ENCODE measurements at regions not wholly inside any gene's neighbourhood (a gene's known extent, or its start where the extent isn't known, plus 50 kb on each side); places are given as distances from the start of the nearest gene placed in this dataset.

DNA sequence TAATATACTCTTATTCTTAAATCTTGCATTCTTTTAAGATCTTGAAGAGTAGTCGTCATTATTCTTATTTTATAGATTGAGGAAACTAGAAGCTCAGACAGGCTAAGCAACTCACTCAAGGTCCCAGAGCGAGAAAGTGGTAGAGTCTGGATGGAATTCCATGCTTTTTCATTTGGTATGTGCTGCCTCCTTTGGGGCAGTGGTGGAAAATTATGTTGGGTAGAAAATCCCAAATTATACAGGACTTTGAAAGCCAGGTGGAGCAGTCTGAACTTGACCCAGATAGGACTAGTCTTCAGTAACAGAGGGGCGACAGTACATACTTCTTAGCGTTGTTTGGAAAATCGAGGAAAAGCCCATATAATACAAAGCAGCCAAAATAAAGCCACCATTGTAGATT, 205.6 kb downstream of the ATG4C start:
- DNase-seq: no peak

DNA sequence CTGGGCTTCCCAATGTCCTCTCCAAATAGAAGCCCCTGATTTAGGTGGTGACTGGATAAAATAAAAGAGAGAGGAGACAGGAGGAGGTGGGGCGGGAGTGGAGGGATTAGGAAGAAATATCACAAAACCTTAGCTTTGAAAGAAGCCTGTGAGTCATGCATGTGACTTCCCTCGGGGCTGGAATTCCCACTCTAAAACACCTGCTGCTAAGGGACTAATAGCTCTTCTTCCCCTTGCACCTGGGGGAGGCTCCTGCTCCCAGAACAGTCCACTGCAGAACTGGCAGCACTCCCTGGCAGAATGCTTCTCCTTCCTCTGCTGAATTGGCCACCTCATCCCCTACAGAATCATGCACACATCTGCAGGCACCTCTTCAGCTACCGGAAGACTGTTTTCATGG, 207.2 kb downstream of the ATG4C start:
- no peak for DNase-seq

DNA sequence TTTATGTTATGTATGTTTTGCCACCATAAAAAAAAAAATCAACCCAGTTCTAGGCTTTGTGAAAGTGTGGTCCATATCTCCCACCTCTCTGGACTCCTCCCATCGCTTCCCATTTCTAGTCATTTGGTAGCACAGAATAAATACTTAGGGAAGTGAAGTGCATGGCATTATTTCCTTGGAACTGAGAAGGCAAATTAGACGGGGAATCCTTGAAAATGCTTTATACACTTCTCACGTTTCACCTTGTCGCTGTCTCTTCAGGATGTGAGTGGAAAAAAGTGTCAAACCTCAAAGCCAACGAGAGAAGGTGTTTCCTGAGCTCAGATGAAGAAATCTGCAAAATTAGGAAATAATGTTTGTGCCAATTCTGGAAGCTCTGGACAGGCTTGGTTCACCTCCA, 209.9 kb downstream of the ATG4C start:
- DNase-seq: no peak

DNA sequence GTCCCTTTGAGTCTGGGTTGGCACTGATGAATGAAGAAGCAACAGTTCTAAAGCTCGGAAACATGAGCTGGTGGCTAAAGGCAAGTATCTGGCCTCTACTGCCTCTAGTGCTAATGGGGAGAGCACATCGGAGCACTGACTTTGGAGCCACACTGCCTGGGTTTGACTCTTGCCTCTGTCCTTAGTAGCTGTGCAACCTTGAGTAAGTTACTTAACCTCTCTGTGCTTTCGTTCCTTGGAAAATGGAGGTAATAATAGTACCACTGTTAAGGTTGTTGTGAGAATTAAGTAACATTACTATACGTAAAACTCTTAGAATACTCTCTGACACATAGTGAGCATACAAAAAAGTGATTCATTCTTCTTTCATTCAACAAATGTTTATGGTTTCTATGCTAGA, 211.2 kb downstream of the ATG4C start:
- no peak for DNase-seq

DNA sequence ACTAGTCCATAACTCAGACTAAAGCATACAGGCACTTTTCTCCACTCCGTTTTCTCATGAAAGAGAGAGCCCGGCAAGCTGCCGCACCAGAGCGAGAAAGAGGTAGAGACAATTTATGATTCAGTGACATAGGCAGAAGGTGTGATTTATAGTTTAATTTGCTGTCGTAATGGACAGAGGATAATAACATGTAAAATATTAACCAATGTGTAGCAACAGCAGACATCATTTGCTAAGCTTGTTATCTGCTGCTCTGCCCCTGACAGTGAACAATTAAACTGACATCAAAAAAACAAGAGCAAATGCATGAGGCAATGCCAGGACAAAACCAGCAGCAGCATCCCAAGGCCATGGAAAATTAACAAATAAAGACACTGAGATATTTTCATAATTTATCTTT, 214.0 kb downstream of the ATG4C start:
- no peak for DNase-seq

DNA sequence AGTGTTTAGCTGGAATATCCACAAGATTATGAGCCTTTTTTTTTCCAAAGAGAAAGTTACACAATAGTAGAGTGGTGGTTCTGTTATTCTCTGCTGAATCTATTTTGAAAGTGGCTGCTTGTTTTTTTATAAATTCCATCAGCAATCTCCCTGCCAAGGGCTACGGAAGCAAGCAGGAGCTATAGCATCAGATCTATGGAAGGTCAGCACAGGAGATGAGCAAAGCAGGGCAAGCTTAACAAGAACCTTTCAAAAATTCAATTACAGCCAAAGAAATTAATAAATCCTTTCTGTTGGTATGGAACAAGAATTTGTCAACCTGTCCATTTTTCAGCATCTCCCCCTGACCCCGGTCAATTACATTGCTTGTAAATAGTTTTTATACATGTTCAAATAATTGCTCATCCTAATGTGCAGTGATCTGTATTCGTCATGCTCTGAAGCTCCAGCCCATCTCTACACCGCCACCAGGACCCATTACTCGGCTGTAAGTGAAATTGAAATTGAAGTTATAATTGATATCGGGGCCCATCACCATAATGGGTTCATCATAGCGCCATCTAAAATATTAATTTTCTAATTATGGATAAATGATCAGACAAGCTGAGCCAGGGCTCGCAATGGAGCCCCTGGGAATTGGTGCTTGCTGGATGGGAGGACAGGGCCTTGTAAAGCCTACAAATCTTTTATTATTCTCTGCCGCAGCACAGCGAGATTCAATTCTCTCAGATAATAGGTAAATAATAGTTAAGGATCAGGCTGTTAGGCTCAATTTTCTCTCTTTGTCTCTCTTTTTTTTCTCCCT, 215.1 kb downstream of the ATG4C start:
- no peak for DNase-seq

DNA sequence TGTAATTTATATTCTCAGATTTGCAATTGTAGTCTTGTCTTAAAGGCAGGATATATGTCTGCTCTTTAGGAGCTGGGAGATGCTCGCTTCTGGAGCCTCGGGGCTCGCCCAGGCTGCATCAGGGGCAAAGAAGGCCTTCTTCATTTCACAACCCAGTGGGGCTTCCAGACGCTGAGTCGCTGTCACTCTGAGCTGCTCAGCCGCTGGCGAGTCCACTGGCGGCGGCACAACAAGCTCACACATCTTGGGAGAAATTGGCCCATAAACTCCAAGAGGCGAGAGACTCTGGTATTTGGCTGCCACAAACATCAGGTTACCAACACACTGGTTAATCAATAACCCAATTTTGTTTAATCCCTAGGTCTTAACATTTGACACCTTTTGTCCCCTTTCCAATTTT, 216.6 kb downstream of the ATG4C start:
- no peak for DNase-seq

DNA sequence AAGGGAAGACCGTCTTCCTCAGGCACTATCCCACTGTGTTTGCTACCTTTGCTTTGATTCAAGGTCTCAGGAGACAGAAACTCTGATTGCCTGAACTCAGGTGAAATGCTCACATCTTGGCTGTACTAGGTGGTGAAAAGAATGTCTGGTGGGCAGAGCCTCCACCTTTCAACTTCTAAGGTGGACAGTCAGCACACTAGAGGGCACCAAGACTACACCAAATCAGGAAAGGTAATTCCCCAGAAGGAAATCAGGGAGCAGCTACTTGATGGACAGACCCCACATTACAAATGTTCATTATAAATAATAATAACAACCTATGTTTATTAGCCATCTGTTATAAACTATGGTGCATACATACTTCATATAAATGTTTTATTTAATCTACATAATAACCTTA, 220.9 kb downstream of the ATG4C start:
- DNase-seq: no peak

DNA sequence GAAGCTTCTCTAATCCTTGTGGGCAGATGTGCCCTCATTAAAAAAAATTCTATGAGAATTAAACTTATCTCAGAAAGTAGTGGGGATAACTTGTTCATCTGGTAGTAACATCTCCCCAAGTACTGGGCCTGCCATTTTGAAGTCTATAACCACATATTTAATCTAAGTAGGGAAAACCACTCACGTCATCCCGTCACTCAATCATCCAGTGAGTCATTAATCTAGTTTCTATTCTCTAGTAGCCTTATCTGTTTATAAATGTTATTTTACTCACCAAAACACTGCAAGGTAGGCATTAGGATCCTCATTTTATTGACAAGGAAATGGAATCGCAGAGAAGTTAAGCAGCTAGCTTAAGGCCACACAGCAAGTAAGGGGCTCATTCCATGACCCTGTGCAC, 221.9 kb downstream of the ATG4C start:
- no peak for DNase-seq

DNA sequence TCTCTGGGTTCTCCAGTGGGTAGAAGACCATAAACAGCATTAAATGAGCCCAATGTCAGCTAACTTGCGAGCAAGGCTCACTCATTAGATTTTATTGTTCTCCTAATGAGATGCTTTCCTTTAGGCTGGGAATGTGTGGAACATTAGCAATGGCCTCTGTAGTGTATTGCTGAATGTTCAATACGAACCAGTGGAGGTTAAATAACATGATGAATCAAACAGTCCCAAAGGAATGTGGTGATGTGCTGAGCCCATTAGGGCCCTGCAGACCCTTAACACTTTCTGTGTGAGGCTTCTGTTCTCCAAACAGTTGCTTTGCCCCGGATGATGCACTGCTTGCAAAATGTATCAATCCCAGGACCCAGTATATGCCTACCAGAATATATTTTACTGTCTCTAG, 225.5 kb downstream of the ATG4C start:
- no peak for DNase-seq

DNA sequence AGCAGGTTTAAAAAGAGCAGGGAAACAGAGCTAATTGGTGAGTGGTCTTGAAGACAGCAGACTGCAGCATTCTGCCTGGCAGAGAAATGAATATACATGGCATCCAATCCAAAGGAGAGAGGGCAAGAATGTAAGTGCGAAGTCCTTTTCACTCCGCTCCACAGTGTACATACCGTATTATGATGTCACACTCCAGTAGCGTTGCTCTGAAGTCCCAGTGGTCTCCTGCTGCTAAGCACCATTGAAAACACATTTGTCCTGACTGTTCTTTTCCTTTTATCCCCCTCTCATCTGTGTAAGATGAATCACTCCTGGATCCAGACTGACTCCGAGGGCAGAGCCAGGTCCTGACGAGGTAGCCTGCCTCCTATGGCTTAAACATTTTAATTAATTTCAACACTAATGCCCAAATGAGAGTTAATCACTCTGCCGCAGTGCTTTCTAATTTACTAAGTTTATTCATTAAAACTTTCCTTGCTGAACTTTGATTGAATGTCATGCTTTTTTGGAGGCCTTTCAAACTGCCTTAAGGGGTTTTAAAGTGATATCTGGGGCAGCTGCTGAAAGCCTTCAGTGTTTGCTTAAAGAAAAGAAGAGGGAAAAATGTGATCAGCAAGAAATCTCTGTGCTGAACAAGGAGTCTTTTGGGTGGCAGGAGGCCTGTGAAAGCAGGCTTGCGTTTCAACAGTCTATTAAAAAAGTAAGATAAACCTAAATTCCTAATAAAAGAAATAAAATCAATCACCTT, 227.2 kb downstream of the ATG4C start:
- no peak for DNase-seq

DNA sequence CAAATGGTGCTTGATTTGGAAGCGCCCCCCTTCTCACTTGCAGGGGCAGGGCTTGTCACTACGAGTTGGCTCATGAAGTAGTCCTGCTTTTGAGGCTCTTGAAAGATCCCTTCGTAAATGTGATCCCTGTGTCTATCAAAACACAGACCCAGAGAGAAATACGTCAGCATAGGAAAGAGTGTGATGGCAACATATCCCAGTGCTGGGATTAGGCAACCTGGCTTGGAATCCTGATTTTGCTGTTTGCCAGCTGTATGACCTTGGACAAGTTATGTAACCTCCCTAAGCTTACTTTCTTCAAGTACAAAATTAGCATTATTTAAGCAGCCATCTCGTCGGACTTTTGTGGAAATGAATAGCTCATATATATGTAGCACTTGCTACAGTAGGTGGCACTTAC, 228.4 kb downstream of the ATG4C start:
- no peak for DNase-seq

DNA sequence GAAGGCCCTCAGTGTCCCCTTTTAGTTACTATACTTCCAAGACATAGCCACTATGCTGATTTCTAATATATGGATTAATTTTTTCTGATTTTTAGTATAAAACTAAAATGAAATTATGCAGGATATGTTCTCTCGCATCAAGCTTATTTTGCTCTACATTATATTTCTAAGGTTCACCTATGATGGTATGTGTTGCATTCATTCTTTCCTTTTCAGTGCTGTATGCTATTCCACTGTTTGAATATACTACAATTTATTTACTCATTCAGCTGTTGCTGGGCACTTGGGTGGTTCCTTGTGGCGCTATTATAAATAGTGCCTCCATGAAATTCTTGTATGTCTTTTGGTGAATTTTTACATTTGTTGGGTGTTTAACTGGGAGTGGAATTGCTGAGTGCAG, 230.3 kb downstream of the ATG4C start:
- DNase-seq: no peak

DNA sequence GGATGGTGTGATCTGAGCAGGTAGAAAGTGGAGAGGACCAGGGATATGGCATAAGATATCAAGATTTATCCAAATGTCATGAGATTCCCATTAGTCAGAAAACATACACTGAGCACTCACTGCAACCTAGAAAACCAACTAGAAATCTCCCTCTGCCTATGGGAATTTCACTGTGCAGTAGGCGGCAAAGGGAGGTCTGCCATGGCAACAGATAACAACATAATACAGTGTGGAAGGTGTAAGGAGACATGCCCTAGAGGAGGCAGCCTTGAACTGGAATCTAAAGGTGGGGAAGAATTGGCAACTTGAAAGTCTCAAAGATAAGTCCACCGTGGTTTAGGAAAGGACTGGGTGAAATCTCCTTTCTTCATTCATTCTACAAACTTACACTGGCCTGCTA, 238.4 kb downstream of the ATG4C start:
- DNase-seq: no peak

DNA sequence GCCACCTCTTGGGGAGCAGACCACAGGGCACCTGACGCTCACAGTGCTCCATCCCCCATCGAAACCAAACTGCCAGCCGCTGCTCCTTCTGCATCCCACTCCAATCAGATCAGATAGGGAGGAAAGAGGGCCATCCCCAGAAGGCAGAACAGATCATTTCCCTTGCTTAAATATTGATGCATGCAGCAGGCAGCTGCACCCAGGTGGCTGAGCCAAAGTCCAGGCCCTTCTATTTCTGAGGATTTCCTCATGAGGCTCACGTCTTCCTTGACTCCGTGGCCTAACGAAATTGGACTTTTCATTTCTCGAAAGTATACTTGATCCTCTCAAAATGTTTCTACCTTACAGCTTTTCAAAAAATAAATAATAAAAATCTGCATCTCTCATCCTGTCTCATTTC, 239.2 kb downstream of the ATG4C start:
- DNase-seq: no peak

DNA sequence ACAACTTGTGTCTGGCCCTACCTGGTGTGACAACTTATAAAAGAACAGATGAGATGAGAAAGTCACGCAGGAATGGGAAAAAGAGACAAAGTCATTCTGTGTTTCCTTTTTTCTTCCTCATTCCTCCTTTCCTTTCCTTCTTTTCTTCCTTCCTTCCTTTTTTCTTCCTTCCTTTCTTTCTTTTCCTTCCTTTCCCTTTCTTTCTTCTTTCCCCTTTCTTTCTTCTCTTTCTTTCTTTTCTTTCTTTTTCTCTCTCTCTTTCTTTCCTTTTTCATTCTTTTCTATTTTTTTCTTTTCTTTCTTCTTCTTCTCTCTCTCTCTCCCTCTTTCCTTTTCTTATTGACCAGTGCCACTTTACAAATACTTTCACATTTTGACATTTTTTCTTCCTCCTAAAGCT, 239.7 kb downstream of the ATG4C start:
- DNase-seq: no peak

DNA sequence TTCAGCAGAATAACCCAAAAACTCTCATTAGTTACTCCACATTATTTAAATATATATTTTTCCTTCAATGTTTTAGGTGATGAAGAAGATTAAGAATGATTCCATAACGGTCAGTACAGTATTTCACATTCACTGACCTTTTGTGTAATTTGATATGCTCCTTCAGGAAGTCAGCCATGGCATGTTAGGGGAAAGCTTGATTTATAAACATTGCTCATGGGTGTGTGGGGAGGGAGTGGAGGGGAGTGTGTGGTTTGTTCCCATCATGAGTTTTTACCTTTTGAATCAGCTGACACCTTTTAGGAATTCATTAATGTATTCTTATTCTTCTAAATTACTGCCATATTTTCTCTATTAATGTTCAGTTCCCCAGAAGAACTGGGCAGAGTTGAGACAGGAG, 240.2 kb downstream of the ATG4C start:
- DNase-seq: no peak

DNA sequence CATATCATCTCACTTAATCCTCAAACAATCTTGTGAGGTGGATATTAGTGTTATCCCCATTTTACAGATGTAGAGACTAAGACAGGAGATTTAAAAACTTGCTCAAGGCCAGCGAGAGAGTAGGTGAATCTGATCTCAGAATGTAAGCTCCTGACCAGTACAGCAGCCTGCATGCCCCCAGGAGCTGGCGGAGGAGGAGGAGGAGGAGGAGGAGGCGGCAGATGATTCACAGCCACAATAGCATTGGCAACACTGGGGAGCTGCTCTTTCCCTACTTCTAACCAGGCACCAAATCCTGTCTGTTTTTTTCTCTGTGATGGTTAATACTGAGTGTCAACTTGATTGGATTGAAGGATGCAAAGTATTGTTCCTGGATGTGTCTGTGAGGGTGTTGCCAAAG, 243.2 kb downstream of the ATG4C start:
- no peak for DNase-seq

DNA sequence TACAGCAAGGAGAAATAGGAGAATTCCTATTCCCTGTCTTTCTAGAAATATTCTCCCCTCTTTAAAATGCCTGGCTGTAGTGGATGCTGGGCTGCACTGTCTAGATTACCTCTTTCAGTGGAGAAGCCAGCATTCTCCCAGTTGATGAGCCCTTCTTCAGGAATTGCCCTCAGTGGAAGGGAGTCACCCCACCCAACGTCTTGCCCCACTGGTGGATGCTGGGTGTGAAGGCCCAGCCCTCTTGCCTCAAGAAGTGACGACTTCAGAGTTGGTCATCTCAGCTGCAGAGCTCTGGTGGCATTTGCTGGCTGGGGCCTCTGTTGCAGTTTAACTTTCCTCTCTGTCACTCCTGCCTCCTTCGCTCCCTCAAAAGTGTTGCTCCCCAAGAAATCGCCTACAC, 248.2 kb downstream of the ATG4C start:
- no peak for DNase-seq

DNA sequence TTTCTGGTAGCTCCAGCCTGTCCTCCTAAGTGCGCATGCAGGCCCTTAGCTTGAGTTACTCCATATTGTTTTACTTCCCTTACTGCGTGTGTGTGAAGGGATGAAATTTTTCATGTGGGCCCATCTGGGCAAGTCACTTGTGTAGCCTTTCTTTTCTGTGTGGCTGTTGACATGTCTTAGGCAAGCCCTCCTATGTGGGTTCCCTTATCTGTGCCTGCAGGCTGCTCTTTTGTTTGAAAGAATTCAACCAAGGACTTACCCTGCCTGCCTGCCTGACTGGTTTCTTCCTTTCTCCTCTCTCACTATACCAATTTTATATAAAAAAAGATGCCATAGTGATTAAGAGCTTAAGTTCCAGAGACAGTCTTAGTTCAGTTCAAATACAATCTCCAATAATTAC, 249.3 kb downstream of the ATG4C start:
- no peak for DNase-seq

DNA sequence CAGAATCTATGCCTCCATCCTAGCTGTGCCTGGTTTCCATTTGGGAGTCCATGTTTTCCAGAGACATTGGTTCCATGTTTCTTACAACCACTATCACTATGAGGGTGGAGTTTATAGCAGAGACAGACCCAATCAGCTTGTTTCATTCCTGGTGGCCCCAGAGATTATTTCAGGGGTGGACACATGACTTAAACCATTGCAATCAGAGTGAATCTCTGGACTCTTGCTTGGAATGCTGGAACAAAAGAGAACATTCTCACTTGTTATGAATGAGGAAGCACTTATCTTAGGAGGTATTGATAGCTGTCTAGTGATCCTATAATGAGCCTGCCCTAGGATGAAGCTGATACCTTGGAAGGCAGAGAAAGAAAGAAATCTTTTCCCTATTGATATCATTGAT, 250.3 kb downstream of the ATG4C start:
- DNase-seq: no peak

DNA sequence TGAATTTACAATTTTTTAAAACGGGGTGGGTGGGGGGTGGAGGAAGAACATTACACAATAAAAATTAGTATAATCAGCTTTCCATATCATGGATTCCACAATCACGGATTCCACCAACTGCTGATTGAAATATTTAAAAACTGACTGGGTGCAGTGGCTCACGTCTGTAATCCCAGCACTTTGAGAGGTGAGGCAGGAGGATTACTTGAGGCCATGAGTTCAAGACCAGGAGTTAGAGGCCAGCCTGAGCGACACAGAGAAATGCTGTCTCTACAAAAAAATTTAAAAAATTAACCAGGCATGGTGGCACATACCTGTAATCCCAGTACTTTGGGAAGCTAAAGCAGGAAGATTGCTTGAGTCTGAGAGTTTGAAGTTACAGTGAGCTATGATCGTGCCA, 254.7 kb downstream of the ATG4C start:
- no peak for DNase-seq

DNA sequence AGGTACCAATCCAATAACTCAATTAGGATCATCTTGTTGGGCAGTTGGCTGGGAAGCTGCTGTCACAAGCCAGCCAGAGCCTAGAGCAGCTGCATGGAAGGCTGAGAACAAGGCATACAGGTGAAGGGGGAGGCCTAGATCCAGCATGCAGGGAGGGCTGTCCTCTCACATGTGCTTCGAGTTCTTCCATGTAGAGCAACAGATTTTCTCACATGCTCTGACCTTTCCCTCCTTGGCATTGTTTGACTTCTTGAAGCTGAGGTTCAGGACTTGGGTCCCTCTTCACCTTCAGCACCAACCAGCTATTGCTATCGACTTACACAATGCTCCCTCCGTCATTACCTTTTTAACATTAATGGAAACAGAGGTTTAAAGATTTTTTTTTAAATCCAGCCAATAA, 257.7 kb downstream of the ATG4C start:
- DNase-seq: no peak

DNA sequence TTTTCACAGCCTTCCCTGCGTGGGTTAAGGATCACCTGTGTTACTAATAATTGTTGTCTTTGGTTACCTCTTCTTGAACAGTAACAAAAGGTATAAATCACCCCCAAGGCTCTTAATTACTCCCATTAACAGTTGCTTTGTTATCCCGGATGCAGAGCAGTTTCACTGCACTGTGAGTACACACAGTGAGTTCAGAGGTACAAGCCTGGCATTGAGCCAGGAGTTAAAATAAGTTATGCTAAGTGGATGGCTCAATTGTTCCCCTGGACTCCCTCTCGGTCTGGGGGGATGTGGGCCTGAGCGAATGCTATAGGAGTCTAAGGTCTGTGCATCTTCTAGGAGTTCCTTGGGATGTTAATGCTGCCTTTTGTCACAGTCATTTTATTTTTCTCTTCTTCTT, 258.3 kb downstream of the ATG4C start:
- no peak for DNase-seq

DNA sequence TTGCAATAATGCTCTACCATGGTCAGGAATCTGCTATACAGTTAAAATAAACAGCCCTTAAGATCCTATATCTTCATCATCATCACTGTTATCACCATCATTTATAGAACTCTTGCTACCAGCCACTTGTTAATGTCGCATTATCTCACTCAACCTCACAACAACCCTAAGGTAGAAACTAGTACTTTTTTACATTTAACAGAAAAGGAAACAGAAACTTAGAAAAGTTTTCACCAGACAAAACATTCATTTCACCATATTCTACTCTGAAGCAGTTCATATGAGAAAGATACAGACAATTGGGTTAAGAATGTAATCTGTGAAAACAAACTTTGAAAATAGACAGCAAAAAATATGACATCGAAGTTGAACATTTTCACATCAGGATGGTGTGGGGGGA, 262.6 kb downstream of the ATG4C start:
- DNase-seq: no peak

Measured in SW 1271 (cell line).